BJ (cell line): ENCODE measurements at regions not wholly inside any gene's neighbourhood (a gene's known extent, or its start where the extent isn't known, plus 50 kb on each side); places are given as distances from the start of the nearest gene placed in this dataset.

Source experiments
- CTCF ChIA-PET: fragments of 350-600 bp; formaldehyde crosslinking; extraction: SDS; loops from one replicate; lab custom pipeline; 2021; ENCODE audit warnings: antibody characterized with exemption, inconsistent platforms; lab: Yijun Ruan, JAX
- POLR2A ChIA-PET: fragments of 300-600 bp; sonication (Branson Sonifier 250); formaldehyde crosslinking; extraction: SDS; loops from one replicate; lab custom pipeline; 2021; ENCODE audit warnings: antibody characterized with exemption; lab: Charles Lee
- DNase-seq: peaks from one replicate; pipeline ENCODE4 v3.0.0-alpha.2; 2011; ENCODE audit warnings: low read depth
- H3K27me3 ChIP-seq: 2 replicates; pipeline ENCODE4 v1.6.0; 2011; ENCODE audit warnings: low read length; ENCODE audit not compliant: control insufficient read depth, insufficient read depth
- H3K36me3 ChIP-seq: 2 replicates; pipeline ENCODE4 v1.5.1; 2011; ENCODE audit warnings: low read length; ENCODE audit not compliant: control insufficient read depth, insufficient read depth
- H3K4me3 ChIP-seq: 2 replicates; pipeline ENCODE4 v1.5.1; 2011; ENCODE audit warnings: low read depth, mild to moderate bottlenecking, control low read depth, low read length
- CTCF ChIP-seq: IDR thresholded peaks from 2 replicates; pipeline ENCODE4 v1.5.1; 2011; ENCODE audit warnings: low read depth, mild to moderate bottlenecking, control low read depth, inconsistent platforms, low read length, moderate library complexity; ENCODE audit not compliant: insufficient read depth

GRCh38 chr9:129311643-129312042 is 133.6 kb upstream of the IER5L start:
- ChIA-PET POLR2A (no interaction called here), CTCF (no interaction called here)
- Histone ChIP-seq H3K27me3 (0 out of 2 replicates have a peak, but pooled peaks cover 1% of the 10 kb centered on the region), H3K4me3 (no peak overlapping the region), H3K36me3 (no peaks in the 10 kb centered on the region)
- no peak for TF ChIP-seq CTCF
- no peak for DNase-seq

GRCh38 chr9:129310666-129311350 is 132.7 kb upstream of the IER5L start:
- no peak for TF ChIP-seq CTCF
- Histone ChIP-seq H3K4me3 (no peak overlapping the region), H3K36me3 (no peaks in the 10 kb centered on the region), H3K27me3 (peaks cover 3% of the 10 kb centered on the region; the same call in 1 of the 2 replicates)
- POLR2A ChIA-PET = no interaction called here
- no peak for DNase-seq
- CTCF ChIA-PET = interaction anchor here (0.6 kb wide), 1 partner anchor 24 kb away, joined by 3 read pairs; no protein-coding TSS in a partner anchor

- Histone ChIP-seq H3K36me3 (no peaks in the 10 kb centered on the region), H3K4me3 (no peak overlapping the region), H3K27me3 (peaks cover 5% of the 10 kb centered on the region; the same call in 1 of the 2 replicates)
- CTCF ChIA-PET = no interaction called here
- POLR2A ChIA-PET = no interaction called here
- TF ChIP-seq CTCF = no peak
- DNase-seq = no peak
Measured at GRCh38 chr9:129309906-129310305, 131.8 kb upstream of the IER5L start.

- Histone ChIP-seq H3K36me3 (no peaks in the 10 kb centered on the region), H3K4me3 (no peak overlapping the region), H3K27me3 (peaks cover 5% of the 10 kb centered on the region; the same call in 1 of the 2 replicates)
- ChIA-PET POLR2A (no interaction called here), CTCF (interaction anchor here (0.9 kb wide), 1 partner anchor 170 kb away, joined by 3 read pairs; no protein-coding TSS in a partner anchor)
- TF ChIP-seq CTCF = no peak
- DNase-seq = no peak
Measured at GRCh38 chr9:129309041-129309430, 131.0 kb upstream of the IER5L start.

- CTCF ChIA-PET = interaction anchor here (0.6 to 1.2 kb wide), 2 partner anchors 29 to 82 kb away, joined by 3 read pairs; no protein-coding TSS in a partner anchor
- POLR2A ChIA-PET = interaction anchor here (0.6 kb wide), 2 partner anchors 49 to 332 kb away, joined by 3 read pairs; no protein-coding TSS in a partner anchor
- Histone ChIP-seq H3K27me3 (peaks cover 5% of the 10 kb centered on the region; the same call in 1 of the 2 replicates), H3K4me3 (no peak overlapping the region), H3K36me3 (no peaks in the 10 kb centered on the region)
- no peak for DNase-seq
- no peak for TF ChIP-seq CTCF
Measured at GRCh38 chr9:129307227-129307970, 129.3 kb upstream of the IER5L start.
